Stimulated activated CD8-positive, alpha-beta memory T cell treated with anti-CD3 and anti-CD28 coated beads, Interleukin-15, amount 100 ng/mL, for 48 hours (primary cell): ENCODE measurements at regions not wholly inside any gene's neighbourhood (a gene's known extent, or its start where the extent isn't known, plus 50 kb on each side); places are given as distances from the start of the nearest gene placed in this dataset.
"Not testable (repeated sequence)": the region's sequence is repeated elsewhere in the genome, so short reads cannot be mapped to it uniquely, and the experiment has no call there.

ENCODE experiments used
- DNase-seq, 2 donors: peaks; one replicate each; pipeline ENCODE4 v3.0.0-alpha.2; 2020; ENCODE audit warnings: low read depth in 2 of 2

- DNase-seq: no peak
Measured at GRCh38 chr10:131580674-131581073, 269.2 kb upstream of the TCERG1L start.

- not testable (repeated sequence) for DNase-seq
Measured at GRCh38 chr10:131581547-131581946, 270.0 kb upstream of the TCERG1L start.

- no peak for DNase-seq
Measured at GRCh38 chr10:131584287-131584686, 272.8 kb upstream of the TCERG1L start.

- DNase-seq: no peak
Measured at GRCh38 chr10:131585761-131586160, 274.2 kb upstream of the TCERG1L start.

GRCh38 chr10:131586958-131587357, 275.4 kb upstream of the TCERG1L start:
- DNase-seq: no peak

GRCh38 chr10:131587976-131588680, 276.6 kb upstream of the TCERG1L start:
- DNase-seq: no peak

GRCh38 chr10:131588704-131589220, 277.2 kb upstream of the TCERG1L start:
- no peak for DNase-seq

GRCh38 chr10:131590567-131590966, 279.0 kb upstream of the TCERG1L start:
- DNase-seq: no peak

GRCh38 chr10:131591936-131592335, 280.4 kb upstream of the TCERG1L start:
- no peak for DNase-seq

- no peak for DNase-seq
Measured at GRCh38 chr10:131609176-131609575, 291.6 kb upstream of the PPP2R2D start.

- no peak for DNase-seq
Measured at GRCh38 chr10:131615150-131615549, 285.7 kb upstream of the PPP2R2D start.

GRCh38 chr10:131616040-131616439, 284.8 kb upstream of the PPP2R2D start:
- DNase-seq: no peak

GRCh38 chr10:131617113-131617858, 283.5 kb upstream of the PPP2R2D start:
- no peak for DNase-seq

- no peak for DNase-seq
Measured at GRCh38 chr10:131618587-131619267, 282.1 kb upstream of the PPP2R2D start.

- DNase-seq: no peak
Measured at GRCh38 chr10:131620314-131620713, 280.5 kb upstream of the PPP2R2D start.

- no peak for DNase-seq
Measured at GRCh38 chr10:131620904-131621303, 279.9 kb upstream of the PPP2R2D start.

- DNase-seq: no peak
Measured at GRCh38 chr10:131621784-131622624, 278.8 kb upstream of the PPP2R2D start.

GRCh38 chr10:131625041-131625440, 275.8 kb upstream of the PPP2R2D start:
- DNase-seq: no peak

GRCh38 chr10:131626274-131626673, 274.5 kb upstream of the PPP2R2D start:
- DNase-seq: no peak

GRCh38 chr10:131629026-131629770, 271.6 kb upstream of the PPP2R2D start:
- DNase-seq: no peak

GRCh38 chr10:131630772-131631258, 270.0 kb upstream of the PPP2R2D start:
- DNase-seq: no peak
